ENCODE measurements at regions not wholly inside any gene's neighbourhood (a gene's known extent, or its start where the extent isn't known, plus 50 kb on each side); places are given as distances from the start of the nearest gene placed in this dataset.
"Not testable (repeated sequence)": the region's sequence is repeated elsewhere in the genome, so short reads cannot be mapped to it uniquely, and the experiment has no call there.

DNA sequence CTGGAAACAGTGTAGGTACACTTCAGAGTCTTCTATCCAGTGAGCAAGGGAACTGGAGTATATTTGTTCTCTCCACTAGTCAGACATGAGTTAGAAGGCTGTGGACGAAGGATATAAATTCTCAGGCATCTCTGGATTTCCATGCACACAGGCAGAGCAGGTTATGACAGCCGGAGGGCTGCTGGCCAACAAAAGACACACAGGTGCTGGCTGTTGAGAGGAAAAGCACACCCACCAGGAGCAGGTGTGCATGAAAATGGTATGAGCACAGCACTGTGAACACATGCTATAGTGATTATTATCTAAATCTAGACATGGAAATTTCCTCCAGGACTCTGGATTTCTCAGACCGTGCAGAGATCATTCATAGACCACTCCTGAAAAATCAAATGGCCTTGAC lies 444.7 kb upstream of the RPS6KA3 start:
- no peak for DNase-seq

DNA sequence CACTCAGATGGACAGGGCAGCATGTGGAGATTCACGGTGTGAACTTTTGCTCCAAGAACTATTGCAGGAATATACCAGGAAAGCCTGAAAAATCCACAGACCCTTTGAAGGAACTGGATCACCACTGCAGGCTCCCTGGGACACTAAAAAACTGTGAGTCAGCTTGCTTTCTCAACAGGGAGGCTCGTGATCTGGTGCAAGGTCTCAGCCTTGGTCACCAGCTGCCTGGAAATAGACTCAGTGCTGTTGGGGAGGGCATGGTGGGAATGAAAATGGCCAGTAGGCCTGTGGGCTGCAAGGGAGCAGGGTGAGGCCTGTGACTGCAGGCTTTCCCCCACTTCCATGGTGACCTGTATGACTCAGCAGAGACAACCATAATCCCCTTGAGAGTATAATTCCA lies 426.4 kb upstream of the RPS6KA3 start:
- DNase-seq = no peak

DNA sequence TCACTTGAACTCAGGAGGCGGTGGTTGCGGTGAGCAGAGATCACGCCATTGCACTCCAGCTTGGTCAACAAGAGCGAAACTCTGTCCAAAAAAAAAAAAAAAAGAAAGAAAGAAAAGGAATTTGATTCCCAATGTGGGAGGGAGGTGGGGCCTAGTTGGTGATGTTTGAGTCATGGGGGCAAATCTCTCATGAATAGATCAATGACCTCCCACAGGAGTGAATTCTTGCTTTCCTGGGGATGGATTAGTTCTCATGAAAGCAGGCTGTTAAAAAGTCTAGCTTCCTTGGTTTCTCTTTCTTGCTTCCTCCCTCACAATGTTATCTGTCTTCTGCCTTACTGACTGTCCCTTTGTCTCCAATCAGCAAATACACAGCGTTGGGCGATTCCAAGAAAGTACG lies 419.5 kb upstream of the RPS6KA3 start:
- no peak for DNase-seq

DNA sequence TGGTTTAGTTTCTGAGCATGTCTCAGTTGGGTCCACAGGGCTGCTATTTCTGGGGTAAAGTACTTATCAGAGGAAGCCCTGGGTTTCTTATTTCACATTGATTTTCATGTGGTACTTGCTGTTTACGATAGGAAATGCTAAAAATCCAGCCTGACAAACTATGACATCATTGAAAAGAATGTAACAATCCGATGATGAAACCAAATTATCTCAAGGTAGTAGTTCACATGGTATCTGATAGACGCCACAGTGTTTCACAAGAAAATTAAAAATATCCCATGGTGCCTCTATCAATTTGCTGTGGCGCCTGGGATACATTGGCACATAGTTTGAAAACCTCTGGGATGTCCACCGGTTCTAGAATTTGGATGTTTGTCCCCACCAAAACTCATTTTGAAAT lies 418.9 kb upstream of the RPS6KA3 start:
- no peak for DNase-seq

DNA sequence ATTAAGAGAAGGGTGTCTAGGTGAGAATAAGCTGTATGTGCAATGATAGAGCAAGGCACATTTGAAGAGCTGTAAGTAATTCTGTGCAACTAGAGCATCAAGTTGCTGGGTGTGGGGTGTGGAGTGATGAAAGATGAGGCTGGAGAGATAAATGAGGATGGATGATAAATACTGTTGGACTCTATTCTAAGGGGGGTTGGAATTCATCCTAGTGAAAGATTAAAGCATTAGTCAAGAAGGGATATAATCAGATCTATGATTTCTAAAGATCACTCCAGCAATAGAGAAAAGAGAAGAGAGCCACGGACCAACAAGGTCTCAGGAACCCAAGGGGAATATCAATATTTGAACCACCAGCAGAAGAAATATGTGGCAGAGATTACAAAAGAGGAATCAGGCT lies 415.0 kb upstream of the RPS6KA3 start:
- no peak for DNase-seq

DNA sequence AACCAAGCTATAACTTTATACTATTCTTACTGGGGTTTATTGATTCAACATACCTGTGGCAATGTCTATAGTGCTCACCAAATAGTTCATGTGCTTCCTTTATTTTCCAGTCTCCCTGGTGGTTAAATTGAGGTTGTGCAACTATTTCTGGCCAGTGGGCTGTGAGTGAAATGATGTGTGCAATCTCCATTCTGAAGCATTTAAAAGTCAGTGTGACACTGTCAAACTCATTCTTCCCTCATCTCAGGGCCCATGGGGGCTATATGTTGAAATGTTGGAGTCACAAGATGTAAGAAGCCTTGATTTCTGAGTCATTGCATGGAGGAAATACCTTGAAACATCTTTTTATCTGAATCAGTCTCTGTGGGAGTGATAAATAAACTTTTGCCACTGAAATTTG lies 414.3 kb upstream of the RPS6KA3 start:
- no peak for DNase-seq

DNA sequence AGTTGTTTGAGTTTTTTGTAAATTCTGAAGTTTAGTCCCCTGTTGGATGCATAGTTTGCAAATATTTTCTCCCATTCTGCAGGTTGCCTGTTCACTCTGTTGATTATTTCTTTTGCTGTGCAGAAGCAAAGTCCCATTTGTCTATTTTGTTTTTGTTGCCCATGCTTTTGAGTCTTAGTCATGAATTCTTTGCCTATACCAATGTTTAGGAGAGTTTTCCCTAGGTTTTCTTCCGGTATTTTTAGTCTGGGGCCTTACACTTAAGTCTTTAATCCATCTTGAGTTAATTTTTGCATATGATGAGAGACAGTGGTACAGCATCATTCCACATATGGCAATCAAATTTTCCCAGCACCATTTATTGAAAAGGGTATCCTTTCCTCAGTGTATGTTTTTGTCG lies 405.8 kb upstream of the RPS6KA3 start:
- DNase-seq = no peak

DNA sequence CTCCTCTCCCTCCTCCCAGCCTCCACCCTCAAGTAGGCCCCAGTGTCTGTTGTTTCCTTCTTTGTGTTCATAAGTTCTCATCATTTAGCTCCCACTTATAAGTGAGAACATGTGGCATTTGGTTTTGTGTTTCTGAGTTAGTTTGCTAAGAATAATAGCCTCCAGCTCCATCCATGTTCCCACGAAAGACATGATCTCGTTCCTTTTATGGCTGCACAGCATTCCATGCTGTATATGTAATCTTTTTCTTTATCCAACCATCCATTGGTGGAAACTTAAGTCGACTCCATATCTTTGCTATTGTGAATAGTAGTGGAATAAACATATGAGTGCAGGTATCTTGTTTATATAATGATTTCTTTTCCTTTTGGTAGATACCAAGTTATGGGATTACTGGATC lies 405.0 kb upstream of the RPS6KA3 start:
- DNase-seq = not testable (repeated sequence)

DNA sequence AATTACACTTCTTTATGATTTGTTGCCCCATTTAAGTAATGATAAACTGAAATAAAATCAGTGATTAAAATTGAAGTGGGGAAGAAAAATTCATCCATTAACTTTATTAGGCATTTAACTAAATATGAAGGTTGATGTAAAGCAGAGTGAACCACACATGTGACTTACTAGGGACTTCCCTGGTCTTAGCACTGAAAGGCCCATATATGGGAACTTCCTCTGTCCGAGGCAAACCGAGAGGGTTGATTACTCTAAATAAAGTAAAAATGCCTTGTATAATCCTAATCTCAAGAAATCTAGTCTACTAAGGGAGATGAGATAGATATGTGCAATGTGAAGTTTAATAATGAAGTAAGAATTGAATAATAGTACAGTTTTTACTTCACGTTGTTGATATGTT lies 403.9 kb upstream of the RPS6KA3 start:
- no peak for DNase-seq

DNA sequence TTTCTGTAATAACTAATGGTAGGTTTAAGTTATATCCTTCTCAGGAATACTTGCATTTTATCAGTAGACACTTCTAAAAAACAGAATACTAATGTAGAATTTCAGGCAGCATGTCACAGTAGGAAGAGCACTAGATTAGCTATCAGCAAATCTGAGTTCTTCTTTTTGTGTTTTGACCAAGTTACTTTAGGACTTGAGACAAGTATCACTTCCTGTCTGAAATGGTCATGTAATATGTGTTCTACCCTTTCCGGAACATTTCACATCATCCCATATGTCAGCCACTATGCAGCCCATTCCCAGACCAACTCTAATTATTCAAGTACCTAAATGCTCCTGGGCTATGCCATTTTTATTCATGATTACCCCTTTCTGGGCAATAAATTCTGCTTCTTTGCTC lies 401.8 kb upstream of the RPS6KA3 start:
- no peak for DNase-seq

DNA sequence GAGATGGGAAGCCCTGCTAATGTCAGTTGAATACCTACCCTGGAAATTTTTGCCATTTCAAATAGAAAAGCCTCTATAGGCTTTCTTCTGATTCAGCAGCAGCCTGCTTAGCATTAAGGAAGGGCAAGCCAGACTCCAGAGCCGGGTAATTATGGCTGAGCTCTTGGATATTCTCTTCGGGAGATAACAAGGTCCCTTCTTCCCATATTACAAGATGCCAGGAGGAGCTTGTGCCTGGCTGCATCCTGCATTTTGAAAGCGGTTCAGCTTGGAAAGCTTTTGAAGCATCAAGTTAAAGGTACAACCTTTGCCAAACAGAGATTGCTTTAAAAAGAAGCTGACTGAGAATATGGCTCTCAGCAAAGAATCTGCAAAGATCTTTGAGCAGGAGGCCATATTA lies 399.6 kb upstream of the RPS6KA3 start:
- DNase-seq = no peak

DNA sequence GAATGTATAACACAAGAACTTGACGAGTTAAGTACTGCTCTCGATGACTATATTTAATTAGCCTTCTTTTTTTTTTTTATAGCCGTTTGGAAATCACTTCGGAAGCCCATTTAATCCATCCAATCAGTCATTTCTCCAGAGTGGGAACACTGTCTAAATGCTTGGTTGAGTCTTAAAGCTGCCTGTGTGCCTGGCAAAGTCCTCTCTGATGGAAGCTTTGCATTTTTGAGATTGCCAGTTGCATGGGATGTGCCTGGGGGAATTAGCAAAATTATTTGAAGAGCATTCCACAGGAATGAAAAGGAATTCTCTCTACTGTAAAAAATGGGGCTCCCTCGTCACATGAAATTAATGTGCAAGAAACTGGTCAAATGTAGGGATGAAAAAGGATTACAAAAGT lies 398.8 kb upstream of the RPS6KA3 start:
- no peak for DNase-seq

DNA sequence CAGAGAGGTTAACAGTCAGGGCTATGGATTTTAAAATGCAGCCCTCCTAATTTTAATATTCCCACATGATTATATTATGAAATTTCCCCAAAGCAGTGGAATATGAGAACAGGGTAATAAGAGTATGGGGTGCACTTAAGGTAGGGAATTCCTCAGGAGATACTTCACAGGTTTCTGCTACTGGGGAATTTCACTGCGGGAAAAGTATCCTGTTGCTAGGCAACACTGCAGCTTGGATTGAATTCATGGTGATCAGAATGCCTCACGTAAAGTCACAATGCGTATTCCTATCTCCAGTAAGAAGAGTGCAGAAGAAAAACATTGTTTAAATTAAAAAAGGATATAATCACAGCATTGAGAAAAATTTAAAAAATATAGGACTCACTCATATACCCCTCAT lies 398.1 kb upstream of the RPS6KA3 start:
- no peak for DNase-seq

DNA sequence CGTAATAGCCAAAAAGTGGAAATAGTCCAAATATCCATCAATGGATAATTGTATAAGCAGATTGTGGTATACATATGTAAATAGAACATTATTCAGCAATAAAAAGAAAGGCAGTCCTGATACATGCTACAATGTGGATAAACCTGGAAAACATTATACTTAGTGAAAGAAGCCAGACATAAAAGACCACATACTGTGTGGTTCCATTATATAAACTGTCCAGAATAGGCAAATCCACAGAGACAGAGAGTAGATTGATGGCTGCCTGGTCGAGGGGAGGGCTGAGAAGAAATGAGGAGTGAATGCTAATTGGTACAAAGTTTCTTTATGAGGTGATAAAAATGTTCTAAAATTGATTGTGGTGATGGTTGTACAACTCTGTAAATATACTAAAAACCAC lies 397.4 kb upstream of the RPS6KA3 start:
- no peak for DNase-seq

DNA sequence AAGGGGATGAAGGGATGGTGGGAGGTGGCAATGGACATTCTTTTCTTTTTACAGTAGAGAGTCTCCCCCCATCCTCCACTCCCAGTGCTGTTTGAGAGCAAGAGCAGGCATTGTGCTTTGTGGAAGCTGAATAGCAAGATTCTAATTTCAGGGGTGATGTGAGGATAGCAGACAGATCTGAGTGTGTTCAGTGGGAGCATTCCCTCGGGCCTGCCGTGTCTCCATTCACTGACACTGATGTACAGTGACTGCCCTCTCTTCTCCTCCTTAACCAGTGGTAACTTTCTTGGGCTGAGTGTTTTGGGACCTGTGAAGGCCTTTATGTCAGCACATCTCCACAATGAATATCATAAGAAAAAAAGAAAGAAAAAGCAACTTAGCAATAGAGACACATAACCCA lies 396.6 kb upstream of the RPS6KA3 start:
- DNase-seq = no peak

DNA sequence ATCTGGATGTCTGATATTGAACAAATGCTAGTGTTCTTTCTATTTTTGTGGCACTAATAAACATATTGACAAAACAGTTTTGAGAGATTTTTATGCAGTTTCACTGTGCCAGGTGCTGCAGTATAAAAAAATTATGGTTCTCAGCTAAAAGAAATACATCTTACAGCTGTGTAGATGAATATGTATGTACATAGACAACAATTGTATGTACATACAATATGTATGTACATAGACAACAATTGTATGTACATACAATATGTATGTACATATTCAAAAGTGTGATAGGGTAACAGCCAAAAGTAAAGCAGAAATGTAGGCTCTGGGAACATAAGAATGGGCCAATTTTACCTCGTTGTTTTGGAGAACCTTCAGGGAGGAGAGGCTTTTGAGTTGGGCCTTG lies 390.0 kb upstream of the RPS6KA3 start:
- DNase-seq = no peak

DNA sequence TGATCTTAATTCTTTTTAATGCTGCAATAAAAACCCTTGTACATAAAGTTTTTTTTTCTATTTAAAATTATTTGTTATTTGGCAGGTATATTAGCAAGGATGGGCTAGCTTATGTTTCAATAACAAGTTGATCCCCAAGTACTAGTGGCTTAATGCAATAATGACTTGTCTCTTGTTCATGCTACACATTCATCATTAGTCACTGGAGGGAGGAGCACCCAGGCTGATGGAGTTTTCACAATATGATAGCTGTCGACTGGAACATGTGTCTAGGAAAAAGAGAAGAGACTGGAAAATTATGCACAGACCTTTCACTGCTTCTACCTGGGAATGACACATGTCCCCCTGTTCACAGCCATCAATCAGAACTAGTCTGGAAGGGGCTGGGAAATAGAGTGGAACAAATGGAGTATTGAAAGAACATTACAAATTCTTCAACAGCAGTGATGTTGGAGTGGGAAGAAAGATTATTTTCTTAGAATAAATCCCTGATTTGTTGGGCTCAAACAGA lies 387.9 kb upstream of the RPS6KA3 start:
- no peak for DNase-seq

DNA sequence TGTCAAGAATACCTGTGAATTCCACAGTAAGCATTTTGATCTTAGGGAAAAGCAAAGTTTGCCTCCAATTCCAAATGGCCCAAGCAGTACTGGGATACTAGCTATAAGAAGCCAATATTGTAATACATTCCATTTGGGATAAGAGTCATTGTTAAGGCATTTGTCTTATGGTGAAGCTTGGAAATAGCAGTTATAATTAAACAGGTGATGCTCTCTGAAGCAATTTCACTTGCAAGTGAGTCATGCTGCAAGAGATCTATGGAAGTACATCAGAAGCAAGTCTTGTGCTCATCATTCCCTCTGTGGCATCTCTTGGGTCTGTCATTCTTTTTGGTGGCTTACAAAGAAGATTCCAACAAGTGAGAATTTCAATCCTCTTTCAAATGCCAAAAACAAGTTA lies 386.4 kb upstream of the RPS6KA3 start:
- DNase-seq = no peak

DNA sequence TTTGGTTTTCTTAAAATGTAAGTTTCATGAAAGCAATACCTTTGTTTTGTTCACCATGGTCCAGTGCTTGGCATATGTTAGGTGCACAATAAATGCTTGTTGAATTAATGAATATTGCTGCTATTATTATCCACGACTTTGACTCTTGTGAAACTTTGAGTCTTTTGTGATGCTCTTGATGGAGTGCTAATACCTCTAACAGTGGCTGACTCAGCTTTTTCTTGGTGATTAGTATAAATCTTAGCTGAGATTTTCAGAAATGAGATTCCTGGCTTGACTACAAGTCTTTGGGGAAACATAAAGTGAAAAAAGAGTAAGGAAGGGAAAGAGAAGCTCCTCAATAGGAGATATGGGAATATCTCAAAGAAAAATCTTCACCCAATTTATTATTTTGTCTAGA lies 375.2 kb upstream of the RPS6KA3 start:
- no peak for DNase-seq

DNA sequence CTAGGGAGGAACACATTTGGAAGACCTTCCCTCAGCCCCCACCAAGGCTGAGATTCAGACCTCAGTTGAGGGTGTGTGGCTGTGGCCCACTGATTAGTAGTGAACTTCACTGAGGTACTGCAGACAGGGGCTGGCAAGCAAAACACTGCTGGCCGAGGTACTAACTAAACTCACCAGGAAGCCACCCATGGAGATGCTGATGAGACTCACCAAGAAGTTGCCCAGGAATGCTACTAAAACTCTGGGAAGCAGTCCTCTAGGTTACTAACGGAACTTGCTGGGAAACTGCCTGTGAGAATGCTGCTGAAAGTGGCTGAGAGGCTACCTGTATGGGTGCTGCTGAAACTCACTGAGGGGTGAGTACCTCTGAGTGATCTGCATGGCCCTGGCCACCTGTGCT lies 372.4 kb upstream of the RPS6KA3 start:
- no peak for DNase-seq

DNA sequence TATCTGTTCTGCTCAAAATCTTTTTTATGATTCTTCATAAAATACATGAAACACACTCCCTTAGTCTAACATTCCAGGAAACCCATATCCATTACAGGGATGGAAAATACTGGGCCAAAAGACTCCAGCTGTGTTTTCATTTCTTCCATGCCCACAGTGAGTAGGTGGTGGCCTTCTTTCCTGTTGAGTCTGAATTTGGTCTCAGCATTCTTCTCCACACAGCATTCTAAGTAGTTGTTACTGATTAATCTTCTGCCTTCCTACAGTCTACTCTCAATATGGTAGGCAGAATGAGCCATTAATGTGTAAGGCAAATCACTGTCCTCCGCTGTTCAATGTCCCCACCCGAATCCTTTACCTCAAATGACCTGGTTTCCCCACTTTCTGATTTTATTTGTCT lies 370.6 kb upstream of the RPS6KA3 start:
- no peak for DNase-seq

DNA sequence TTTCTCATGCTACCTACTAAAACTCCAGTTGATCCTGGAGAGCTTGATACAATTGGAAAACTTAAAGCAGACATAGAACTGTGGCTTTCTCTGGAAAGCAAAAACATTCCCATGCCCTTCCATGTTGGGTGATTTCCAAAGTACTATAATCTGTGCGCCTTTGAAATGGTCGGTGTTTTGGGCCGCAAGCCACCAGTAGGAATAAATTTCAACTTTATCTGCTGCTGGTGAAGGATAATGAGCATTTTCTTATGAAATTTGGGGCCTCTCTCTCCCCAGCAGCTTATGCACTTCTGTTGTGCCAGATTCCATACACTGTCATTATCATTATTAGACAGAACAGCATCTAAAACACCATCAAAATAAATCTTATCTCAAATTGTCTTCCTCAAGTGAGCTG lies 366.7 kb upstream of the RPS6KA3 start:
- no peak for DNase-seq

DNA sequence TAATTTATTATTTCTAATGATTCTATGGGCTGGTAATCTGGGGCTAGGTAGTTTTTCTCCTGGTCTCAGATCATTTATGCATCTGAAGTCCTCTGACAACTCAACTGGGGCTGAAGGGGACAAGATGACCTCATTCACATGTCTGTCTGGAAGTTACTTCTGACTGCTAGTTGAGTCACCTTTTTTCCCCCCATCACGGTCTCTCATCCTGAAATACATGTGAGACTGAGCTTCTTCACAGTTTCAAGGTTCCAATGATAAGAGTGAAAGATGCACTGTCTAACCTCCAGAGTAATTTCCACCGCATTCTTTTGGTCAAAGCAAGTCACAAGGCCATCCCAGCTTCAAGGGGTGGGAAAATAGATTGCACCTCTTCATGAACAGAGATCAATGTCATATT lies 356.7 kb upstream of the RPS6KA3 start:
- DNase-seq = no peak

DNA sequence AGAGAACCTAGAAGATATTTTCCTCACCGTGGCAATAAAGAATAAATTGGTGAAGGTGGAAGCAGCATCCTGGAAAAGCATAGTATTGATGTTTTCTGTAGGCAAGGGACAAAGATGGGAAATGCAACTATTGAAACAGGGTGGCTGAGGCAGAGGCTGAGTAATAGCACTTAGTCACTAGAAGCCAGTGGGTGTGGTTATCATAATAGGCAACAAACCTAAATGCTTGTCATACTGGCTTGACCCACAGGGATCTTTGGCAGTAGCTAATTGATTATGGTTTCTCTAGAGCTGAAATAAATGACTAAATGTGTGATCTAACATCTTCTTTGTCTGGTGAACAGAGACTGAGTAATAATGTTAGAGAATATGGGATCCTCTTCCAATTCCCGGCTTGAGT lies 353.6 kb upstream of the RPS6KA3 start:
- no peak for DNase-seq

DNA sequence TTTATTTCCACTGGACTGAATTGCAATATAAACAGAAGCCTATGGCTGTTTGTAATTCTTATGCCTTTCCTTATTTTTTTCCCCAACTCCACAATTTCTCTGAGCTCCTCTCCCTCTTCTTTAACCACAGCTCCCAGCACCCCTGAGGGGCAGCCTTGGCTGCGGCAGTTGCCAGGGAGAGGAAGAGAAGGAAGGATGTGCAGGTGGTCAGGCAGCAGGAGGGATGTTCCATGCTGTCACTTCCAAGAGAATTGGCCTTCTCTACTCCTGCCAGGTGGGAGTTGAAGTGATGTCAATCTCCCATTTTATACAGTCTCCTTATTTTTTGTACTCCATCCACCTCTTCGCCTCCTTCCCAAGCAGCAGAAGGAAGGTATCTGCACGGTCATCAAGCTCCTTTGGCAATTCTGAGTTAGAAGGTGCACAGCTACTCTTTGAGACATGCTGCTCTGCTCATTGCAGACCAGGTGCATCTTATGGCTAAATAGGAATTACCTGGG lies 343.3 kb upstream of the RPS6KA3 start:
- no peak for DNase-seq

DNA sequence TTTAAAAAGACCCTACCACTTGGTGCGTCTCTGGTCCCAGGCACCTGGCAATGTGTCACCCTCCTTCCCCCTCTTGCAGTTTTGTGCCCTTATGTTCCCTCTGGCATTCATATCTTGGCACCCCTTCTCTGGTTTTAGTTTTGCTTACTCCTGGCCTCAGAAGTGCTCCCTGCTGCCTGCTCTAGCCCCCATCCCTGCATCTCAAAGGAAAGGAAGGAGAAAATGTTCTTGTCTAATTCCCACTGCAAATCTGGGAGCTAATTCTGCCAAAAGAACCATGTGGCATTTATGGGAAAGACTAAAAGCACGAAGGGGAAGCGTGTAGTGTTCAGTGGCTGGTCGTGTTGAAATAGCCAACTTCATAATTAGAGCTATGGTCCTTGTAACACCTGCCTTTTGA lies 340.1 kb upstream of the RPS6KA3 start:
- no peak for DNase-seq

All from activated naive CD4-positive, alpha-beta T cell treated with anti-CD3 and anti-CD28 coated beads, Interleukin-2, amount 50 U/mL, for 16 hours (primary cell).